Ishikawa (cell line): ENCODE measurements at regions not wholly inside any gene's neighbourhood (a gene's known extent, or its start where the extent isn't known, plus 50 kb on each side); places are given as distances from the start of the nearest gene placed in this dataset.

Experiments
- CEBPB ChIP-seq: IDR thresholded peaks from 2 replicates; pipeline ENCODE4 v1.6.1; 2012
- CREB1 ChIP-seq: IDR thresholded peaks from 2 replicates; pipeline ENCODE4 v1.6.1; 2012; ENCODE audit warnings: low read depth
- EGR1 ChIP-seq: IDR thresholded peaks from 2 replicates; pipeline ENCODE4 v1.6.1; 2012
- EP300 ChIP-seq: IDR thresholded peaks from 2 replicates; pipeline ENCODE4 v1.6.1; 2012; ENCODE audit warnings: borderline replicate concordance
- FOXM1 ChIP-seq: IDR thresholded peaks from 2 replicates; pipeline ENCODE4 v1.6.1; 2012; ENCODE audit warnings: low read depth, borderline replicate concordance
- MAX ChIP-seq: IDR thresholded peaks from 2 replicates; pipeline ENCODE4 v1.6.1; 2012
- RAD21 ChIP-seq: IDR thresholded peaks from 2 replicates; pipeline ENCODE4 v1.6.1; 2012; ENCODE audit warnings: low read depth
- REST ChIP-seq: IDR thresholded peaks from 2 replicates; pipeline ENCODE4 v1.6.1; 2012; ENCODE audit warnings: low read depth, mild to moderate bottlenecking
- TAF1 ChIP-seq: IDR thresholded peaks from 2 replicates; pipeline ENCODE4 v1.6.1; 2012; ENCODE audit warnings: low read depth, mild to moderate bottlenecking
- TEAD4 ChIP-seq: IDR thresholded peaks from 2 replicates; pipeline ENCODE4 v1.6.1; 2012
- USF1 ChIP-seq: IDR thresholded peaks from 2 replicates; pipeline ENCODE4 v1.6.1; 2012
- YY1 ChIP-seq: IDR thresholded peaks from 2 replicates; pipeline ENCODE4 v1.6.1; 2012; ENCODE audit warnings: low read depth
- ZBTB7A ChIP-seq: IDR thresholded peaks from 2 replicates; pipeline ENCODE4 v1.6.1; 2012; ENCODE audit warnings: low read depth

- TF ChIP-seq MAX, result no peak
- TF ChIP-seq TEAD4, result no peak
- no peak for TF ChIP-seq CEBPB
- no peak for TF ChIP-seq YY1
- no peak for TF ChIP-seq REST
- no peak for TF ChIP-seq FOXM1
- TF ChIP-seq EP300, result no peak
- no peak for TF ChIP-seq USF1
- TF ChIP-seq RAD21, result no peak
- no peak for TF ChIP-seq ZBTB7A
- TF ChIP-seq TAF1, result no peak
- TF ChIP-seq EGR1, result no peak
- TF ChIP-seq CREB1, result no peak
These were observed 87.4 kb upstream of the PLCB4 start for GRCh38 chr20:8981482-8981881.
